Activated CD8-positive, alpha-beta memory T cell treated with anti-CD3 and anti-CD28 coated beads, Interleukin-2, amount 10 ng/mL, durations not matched to agents 7 days and 5 days (primary cell): ENCODE measurements at regions not wholly inside any gene's neighbourhood (a gene's known extent, or its start where the extent isn't known, plus 50 kb on each side); places are given as distances from the start of the nearest gene placed in this dataset.

Experiments
- ATAC-seq: fragments of 150-1000 bp; cut with Tn5 transposase; one replicate; pipeline ENCODE4 v1.10.0; 2021; ENCODE audit warnings: moderate library complexity
- CTCF ChIA-PET: fragments of 350-600 bp; sonication (Branson Sonifier 250); formaldehyde crosslinking; loops from one replicate; lab custom pipeline; 2021; ENCODE audit warnings: antibody characterized with exemption; lab: Charles Lee
- DNase-seq: peaks from one replicate; pipeline ENCODE4 v3.0.0-alpha.2; 2020
- H3K27ac Mint-ChIP-seq: one replicate; pipeline ENCODE4 v1.8.0; 2021; ENCODE audit warnings: mild to moderate bottlenecking, mixed read lengths
- H3K27me3 Mint-ChIP-seq: one replicate; pipeline ENCODE4 v1.8.0; 2021; ENCODE audit warnings: mixed read lengths
- H3K36me3 Mint-ChIP-seq: one replicate; pipeline ENCODE4 v1.8.0; 2021; ENCODE audit warnings: mild to moderate bottlenecking, mixed read lengths
- H3K4me1 Mint-ChIP-seq: one replicate; pipeline ENCODE4 v1.8.0; 2021; ENCODE audit warnings: mixed read lengths
- H3K4me3 Mint-ChIP-seq: one replicate; pipeline ENCODE4 v1.8.0; 2021; ENCODE audit warnings: mild to moderate bottlenecking, moderate library complexity, mixed read lengths
- H3K9me3 Mint-ChIP-seq: one replicate; pipeline ENCODE4 v1.8.0; 2022; ENCODE audit warnings: low read depth, mixed read lengths

- DNase-seq (no peak), ATAC-seq (no peak)
- Mint-ChIP-seq H3K36me3 (no peaks in the 10 kb centered on the region), H3K4me1 (no peaks in the 10 kb centered on the region), H3K9me3 (no peaks in the 10 kb centered on the region), H3K4me3 (no peak overlapping the region), H3K27ac (no peak overlapping the region), H3K27me3 (no peaks in the 10 kb centered on the region)
- CTCF ChIA-PET, result no interaction called here
These were observed 174.7 kb downstream of the DHX35 start for GRCh38 chr20:39136798-39137197.

- Mint-ChIP-seq H3K9me3 (no peaks in the 10 kb centered on the region), H3K27me3 (no peaks in the 10 kb centered on the region), H3K27ac (no peak overlapping the region), H3K4me3 (no peak overlapping the region), H3K36me3 (no peaks in the 10 kb centered on the region), H3K4me1 (no peaks in the 10 kb centered on the region)
- CTCF ChIA-PET, result interaction anchor here (0.6 kb wide), 1 partner anchor 8 kb away, joined by 3 read pairs; no protein-coding TSS in a partner anchor
- ATAC-seq, result no peak
- DNase-seq, result no peak
These were observed 173.9 kb downstream of the DHX35 start for GRCh38 chr20:39135885-39136544.

GRCh38 chr20:39133201-39133600 lies 171.1 kb downstream of the DHX35 start:
- no peak for DNase-seq
- no peaks in the 10 kb centered on the region for H3K27me3 Mint-ChIP-seq
- CTCF ChIA-PET, result no interaction called here
- ATAC-seq, result no peak
- H3K36me3 Mint-ChIP-seq, result no peaks in the 10 kb centered on the region
- H3K27ac Mint-ChIP-seq, result no peak overlapping the region
- no peak overlapping the region for H3K4me3 Mint-ChIP-seq
- H3K4me1 Mint-ChIP-seq, result no peaks in the 10 kb centered on the region
- H3K9me3 Mint-ChIP-seq, result no peaks in the 10 kb centered on the region

- Mint-ChIP-seq H3K4me1 (no peaks in the 10 kb centered on the region), H3K4me3 (no peak overlapping the region), H3K36me3 (no peaks in the 10 kb centered on the region), H3K27ac (no peak overlapping the region), H3K27me3 (no peaks in the 10 kb centered on the region), H3K9me3 (no peaks in the 10 kb centered on the region)
- ATAC-seq (no peak), DNase-seq (no peak)
- CTCF ChIA-PET, result no interaction called here
These were observed 170.4 kb downstream of the DHX35 start for GRCh38 chr20:39132511-39132910.

- H3K4me3 Mint-ChIP-seq, result no peak overlapping the region
- no peaks in the 10 kb centered on the region for H3K4me1 Mint-ChIP-seq
- H3K9me3 Mint-ChIP-seq, result no peaks in the 10 kb centered on the region
- no peaks in the 10 kb centered on the region for H3K36me3 Mint-ChIP-seq
- CTCF ChIA-PET, result no interaction called here
- no peak overlapping the region for H3K27ac Mint-ChIP-seq
- no peaks in the 10 kb centered on the region for H3K27me3 Mint-ChIP-seq
- no peak for DNase-seq
- no peak for ATAC-seq
These were observed 169.9 kb downstream of the DHX35 start for GRCh38 chr20:39132093-39132492.

- no peak for DNase-seq
- H3K4me1 Mint-ChIP-seq, result no peaks in the 10 kb centered on the region
- H3K4me3 Mint-ChIP-seq, result no peak overlapping the region
- no peaks in the 10 kb centered on the region for H3K9me3 Mint-ChIP-seq
- no peaks in the 10 kb centered on the region for H3K36me3 Mint-ChIP-seq
- H3K27me3 Mint-ChIP-seq, result peaks cover 2% of the 10 kb centered on the region
- CTCF ChIA-PET, result no interaction called here
- no peak for ATAC-seq
- no peak overlapping the region for H3K27ac Mint-ChIP-seq
These were observed 168.5 kb downstream of the DHX35 start for GRCh38 chr20:39130627-39131026.

- Mint-ChIP-seq H3K9me3 (no peaks in the 10 kb centered on the region), H3K4me3 (no peak overlapping the region), H3K4me1 (no peaks in the 10 kb centered on the region), H3K27me3 (peaks cover 2% of the 10 kb centered on the region), H3K27ac (no peak overlapping the region), H3K36me3 (no peaks in the 10 kb centered on the region)
- ATAC-seq (no peak), DNase-seq (no peak)
- CTCF ChIA-PET, result no interaction called here
These were observed 167.4 kb downstream of the DHX35 start for GRCh38 chr20:39129523-39129922.

GRCh38 chr20:39124064-39124463 lies 161.9 kb downstream of the DHX35 start:
- H3K4me3 Mint-ChIP-seq, result no peak overlapping the region
- peaks cover 10% of the 10 kb centered on the region for H3K27me3 Mint-ChIP-seq
- H3K27ac Mint-ChIP-seq, result no peak overlapping the region
- ATAC-seq, result no peak
- H3K4me1 Mint-ChIP-seq, result no peaks in the 10 kb centered on the region
- no peak for DNase-seq
- CTCF ChIA-PET, result no interaction called here
- no peaks in the 10 kb centered on the region for H3K9me3 Mint-ChIP-seq
- H3K36me3 Mint-ChIP-seq, result no peaks in the 10 kb centered on the region

- H3K36me3 Mint-ChIP-seq, result no peaks in the 10 kb centered on the region
- ATAC-seq, result no peak
- H3K27me3 Mint-ChIP-seq, result peaks cover 10% of the 10 kb centered on the region
- CTCF ChIA-PET, result no interaction called here
- no peak for DNase-seq
- H3K4me3 Mint-ChIP-seq, result no peak overlapping the region
- no peaks in the 10 kb centered on the region for H3K9me3 Mint-ChIP-seq
- H3K4me1 Mint-ChIP-seq, result no peaks in the 10 kb centered on the region
- no peak overlapping the region for H3K27ac Mint-ChIP-seq
These were observed 161.0 kb downstream of the DHX35 start for GRCh38 chr20:39123185-39123557.

- DNase-seq (no peak), ATAC-seq (no peak)
- no peaks in the 10 kb centered on the region for H3K36me3 Mint-ChIP-seq
- peaks cover 38% of the 10 kb centered on the region for H3K27me3 Mint-ChIP-seq
- CTCF ChIA-PET, result interaction anchor here (0.7 kb wide), 1 partner anchor 614 kb away, joined by 3 read pairs; no protein-coding TSS in a partner anchor
- H3K27ac Mint-ChIP-seq, result no peak overlapping the region
- no peaks in the 10 kb centered on the region for H3K9me3 Mint-ChIP-seq
- no peak overlapping the region for H3K4me3 Mint-ChIP-seq
- no peaks in the 10 kb centered on the region for H3K4me1 Mint-ChIP-seq
These were observed 155.3 kb downstream of the DHX35 start for GRCh38 chr20:39117491-39117890.

GRCh38 chr20:39116020-39116419 lies 153.9 kb downstream of the DHX35 start:
- no peak overlapping the region for H3K27ac Mint-ChIP-seq
- no peak overlapping the region for H3K4me3 Mint-ChIP-seq
- DNase-seq, result no peak
- peaks cover 41% of the 10 kb centered on the region for H3K27me3 Mint-ChIP-seq
- ATAC-seq, result no peak
- no peaks in the 10 kb centered on the region for H3K4me1 Mint-ChIP-seq
- no peaks in the 10 kb centered on the region for H3K36me3 Mint-ChIP-seq
- CTCF ChIA-PET, result no interaction called here
- no peaks in the 10 kb centered on the region for H3K9me3 Mint-ChIP-seq

GRCh38 chr20:39112178-39112743 lies 150.1 kb downstream of the DHX35 start:
- H3K36me3 Mint-ChIP-seq, result no peaks in the 10 kb centered on the region
- CTCF ChIA-PET, result interaction anchor here (1.4 kb wide), 1 partner anchor 8 kb away, joined by 3 read pairs; no protein-coding TSS in a partner anchor
- DNase-seq (peak; percentile 43), ATAC-seq (no peak)
- no peak overlapping the region for H3K4me3 Mint-ChIP-seq
- H3K27ac Mint-ChIP-seq, result no peak overlapping the region
- no peaks in the 10 kb centered on the region for H3K4me1 Mint-ChIP-seq
- H3K9me3 Mint-ChIP-seq, result no peaks in the 10 kb centered on the region
- H3K27me3 Mint-ChIP-seq, result peaks cover 53% of the 10 kb centered on the region

- ATAC-seq (no peak), DNase-seq (no peak)
- Mint-ChIP-seq H3K4me3 (no peak overlapping the region), H3K36me3 (no peaks in the 10 kb centered on the region), H3K4me1 (no peaks in the 10 kb centered on the region), H3K9me3 (no peaks in the 10 kb centered on the region), H3K27ac (no peak overlapping the region), H3K27me3 (peaks cover 49% of the 10 kb centered on the region)
- CTCF ChIA-PET, result interaction anchor here (0.7 to 1.4 kb wide), 3 partner anchors 8 to 483 kb away, joined by 3 read pairs; no protein-coding TSS in a partner anchor
These were observed 149.4 kb downstream of the DHX35 start for GRCh38 chr20:39111359-39112177.

GRCh38 chr20:39110819-39111136 lies 148.6 kb downstream of the DHX35 start:
- no peak for ATAC-seq
- H3K27ac Mint-ChIP-seq, result no peak overlapping the region
- no peak for DNase-seq
- H3K4me3 Mint-ChIP-seq, result no peak overlapping the region
- CTCF ChIA-PET, result no interaction called here
- H3K4me1 Mint-ChIP-seq, result no peaks in the 10 kb centered on the region
- H3K36me3 Mint-ChIP-seq, result no peaks in the 10 kb centered on the region
- peaks cover 42% of the 10 kb centered on the region for H3K27me3 Mint-ChIP-seq
- H3K9me3 Mint-ChIP-seq, result no peaks in the 10 kb centered on the region
